Progenitor cell of endocrine pancreas (in vitro differentiated cells): ENCODE measurements at regions not wholly inside any gene's neighbourhood (a gene's known extent, or its start where the extent isn't known, plus 50 kb on each side); places are given as distances from the start of the nearest gene placed in this dataset.

Experiments
- DNase-seq: peaks from one replicate; pipeline ENCODE4 v3.0.0; 2021; ENCODE audit warnings: low spot score; ENCODE audit not compliant: unreplicated experiment
- H3K27ac Mint-ChIP-seq: 2 replicates; pipeline ENCODE4 v1.8.0; 2021; ENCODE audit warnings: mild to moderate bottlenecking, moderate library complexity, mixed read lengths
- H3K27me3 Mint-ChIP-seq: 2 replicates; pipeline ENCODE4 v1.8.0; 2021; ENCODE audit warnings: mixed read lengths
- H3K36me3 Mint-ChIP-seq: 2 replicates; pipeline ENCODE4 v1.8.0; 2022; ENCODE audit warnings: mixed read lengths; ENCODE audit not compliant: insufficient read depth
- H3K4me1 Mint-ChIP-seq: 2 replicates; pipeline ENCODE4 v1.8.0; 2021; ENCODE audit warnings: low read depth, mixed read lengths
- H3K4me3 Mint-ChIP-seq: 2 replicates; pipeline ENCODE4 v1.8.0; 2021; ENCODE audit warnings: low read depth, mild to moderate bottlenecking, moderate library complexity, mixed read lengths
- H3K9me3 Mint-ChIP-seq: 2 replicates; pipeline ENCODE4 v1.8.0; 2021; ENCODE audit warnings: low read depth, mixed read lengths
- TF ChIP-seq, protein P1 (sequence below): fragments of 200-600 bp; sonication (generic); IDR thresholded peaks from one replicate; pipeline ENCODE4 v1.5.0; 2021; ENCODE audit warnings: antibody characterized with exemption, mild to moderate bottlenecking; ENCODE audit not compliant: unreplicated experiment

DNA sequence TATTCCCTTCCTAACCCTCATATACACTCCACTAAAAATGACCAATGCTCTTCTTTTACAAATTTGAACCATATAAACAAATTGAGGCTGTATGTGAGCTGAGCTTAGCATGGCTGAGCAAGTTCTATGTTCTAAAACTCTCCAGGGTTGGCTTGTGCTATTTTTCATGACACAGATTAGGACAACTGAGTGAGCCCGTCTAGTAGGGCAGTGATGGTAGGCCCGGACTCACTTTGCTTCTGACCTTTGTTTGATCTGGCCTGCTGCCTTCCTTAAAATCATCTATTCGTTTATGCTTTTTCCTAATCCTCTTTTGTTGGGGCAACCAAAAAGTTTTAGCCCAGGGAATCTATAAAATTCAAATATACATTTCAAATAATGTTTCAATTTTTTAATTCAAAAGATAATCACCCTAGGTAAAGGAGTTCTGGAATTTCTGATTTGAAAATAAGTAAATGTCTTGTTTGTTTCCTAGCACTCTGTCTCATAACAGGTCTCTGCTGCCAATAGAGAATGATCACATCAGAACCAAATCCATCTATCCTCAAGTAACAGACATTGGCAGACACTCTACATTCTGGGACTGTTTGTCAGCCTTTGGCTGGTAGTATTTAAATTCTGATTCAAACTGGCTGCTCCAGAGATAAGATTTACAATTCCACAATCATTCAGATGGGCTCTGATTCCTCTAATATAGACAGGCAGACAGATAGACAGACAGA is 217.0 kb upstream of the TARS1 start:
- peaks cover 3% of the 10 kb centered on the region for H3K9me3 Mint-ChIP-seq
- TF ChIP-seq, protein P1, sequence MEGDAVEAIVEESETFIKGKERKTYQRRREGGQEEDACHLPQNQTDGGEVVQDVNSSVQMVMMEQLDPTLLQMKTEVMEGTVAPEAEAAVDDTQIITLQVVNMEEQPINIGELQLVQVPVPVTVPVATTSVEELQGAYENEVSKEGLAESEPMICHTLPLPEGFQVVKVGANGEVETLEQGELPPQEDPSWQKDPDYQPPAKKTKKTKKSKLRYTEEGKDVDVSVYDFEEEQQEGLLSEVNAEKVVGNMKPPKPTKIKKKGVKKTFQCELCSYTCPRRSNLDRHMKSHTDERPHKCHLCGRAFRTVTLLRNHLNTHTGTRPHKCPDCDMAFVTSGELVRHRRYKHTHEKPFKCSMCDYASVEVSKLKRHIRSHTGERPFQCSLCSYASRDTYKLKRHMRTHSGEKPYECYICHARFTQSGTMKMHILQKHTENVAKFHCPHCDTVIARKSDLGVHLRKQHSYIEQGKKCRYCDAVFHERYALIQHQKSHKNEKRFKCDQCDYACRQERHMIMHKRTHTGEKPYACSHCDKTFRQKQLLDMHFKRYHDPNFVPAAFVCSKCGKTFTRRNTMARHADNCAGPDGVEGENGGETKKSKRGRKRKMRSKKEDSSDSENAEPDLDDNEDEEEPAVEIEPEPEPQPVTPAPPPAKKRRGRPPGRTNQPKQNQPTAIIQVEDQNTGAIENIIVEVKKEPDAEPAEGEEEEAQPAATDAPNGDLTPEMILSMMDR: no peak
- H3K4me1 Mint-ChIP-seq: peaks cover 10% of the 10 kb centered on the region
- no peak for DNase-seq
- no peak overlapping the region for H3K27ac Mint-ChIP-seq
- peaks cover 3% of the 10 kb centered on the region for H3K36me3 Mint-ChIP-seq
- H3K4me3 Mint-ChIP-seq: no peak overlapping the region
- no peaks in the 10 kb centered on the region for H3K27me3 Mint-ChIP-seq

DNA sequence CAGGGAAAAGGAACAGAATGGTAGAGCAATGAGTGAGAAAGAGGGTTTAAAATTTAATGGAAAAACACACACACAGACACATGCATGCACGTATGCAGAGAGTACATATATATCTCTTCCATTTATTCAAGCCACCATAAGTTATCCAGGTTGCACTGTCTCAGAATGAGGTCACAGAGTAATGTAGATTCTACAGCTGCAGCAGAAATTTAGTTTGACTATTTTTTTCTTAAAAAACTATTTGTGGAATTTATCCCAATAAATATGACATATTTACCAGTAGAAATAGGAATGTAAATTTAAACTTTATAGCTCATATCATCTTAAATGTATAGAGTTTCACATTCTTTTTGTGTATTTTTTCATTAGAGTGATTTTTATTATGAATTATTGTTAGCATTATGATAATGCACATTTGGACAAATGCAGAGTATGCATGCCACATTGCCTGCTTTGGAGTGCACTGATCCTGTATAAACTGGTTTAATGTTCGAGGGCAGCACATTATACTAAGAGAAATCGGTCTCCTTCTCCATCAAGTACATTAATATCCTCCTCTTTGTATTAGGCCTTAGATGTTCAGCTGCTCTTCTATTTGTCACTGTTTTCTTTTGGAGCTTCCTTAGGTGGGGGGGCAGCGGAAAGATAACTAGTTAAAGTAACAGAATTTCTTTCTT is 216.3 kb upstream of the TARS1 start:
- DNase-seq: no peak
- H3K4me1 Mint-ChIP-seq: peaks cover 16% of the 10 kb centered on the region
- H3K9me3 Mint-ChIP-seq: peaks cover 3% of the 10 kb centered on the region
- peaks cover 3% of the 10 kb centered on the region for H3K36me3 Mint-ChIP-seq
- H3K4me3 Mint-ChIP-seq: no peak overlapping the region
- H3K27ac Mint-ChIP-seq: no peak overlapping the region
- no peaks in the 10 kb centered on the region for H3K27me3 Mint-ChIP-seq
- TF ChIP-seq, protein P1: no peak

DNA sequence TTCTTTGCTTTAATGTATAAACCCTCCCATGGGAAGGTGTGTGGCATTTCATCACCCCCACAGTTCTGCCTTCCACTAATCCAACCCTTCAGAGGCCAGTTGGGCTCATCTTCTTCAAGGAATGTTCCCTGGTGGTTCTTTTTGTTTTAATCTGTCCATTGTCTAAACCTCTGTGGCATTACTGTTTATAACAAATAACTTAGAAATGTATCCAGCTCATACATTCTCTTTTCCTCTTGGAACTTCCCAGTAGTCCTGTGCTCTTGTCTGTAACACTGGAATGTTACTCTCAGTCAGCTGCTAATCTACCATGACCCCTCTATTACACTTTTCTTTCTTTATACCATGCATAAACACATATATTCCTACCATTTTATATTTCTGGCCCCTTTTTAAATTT is 213.5 kb upstream of the TARS1 start:
- no peak for DNase-seq
- Mint-ChIP-seq H3K27ac (no peak overlapping the region), H3K9me3 (peaks cover 3% of the 10 kb centered on the region), H3K4me3 (no peak overlapping the region), H3K4me1 (peaks cover 33% of the 10 kb centered on the region), H3K27me3 (no peaks in the 10 kb centered on the region), H3K36me3 (peaks cover 3% of the 10 kb centered on the region)
- TF ChIP-seq, protein P1: no peak

DNA sequence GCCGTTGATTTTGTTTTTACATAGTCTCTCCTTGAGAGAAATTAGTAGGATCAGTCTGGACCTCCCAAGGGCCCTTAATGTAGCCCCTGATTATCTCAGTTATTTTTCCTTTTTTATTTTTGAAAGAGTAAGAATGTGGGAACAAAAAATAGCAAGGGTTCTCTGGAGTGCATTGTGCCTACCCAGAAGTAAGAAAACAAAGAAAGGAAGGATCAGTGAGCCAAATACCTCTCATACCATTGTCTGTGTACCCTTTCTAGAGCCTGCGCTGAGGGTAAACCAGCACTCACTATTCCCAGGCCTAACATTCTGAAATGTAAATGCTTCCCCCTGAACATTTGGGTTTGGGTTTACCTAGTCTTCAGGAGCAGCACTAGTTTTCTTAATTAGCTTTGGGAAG is 213.0 kb upstream of the TARS1 start:
- Mint-ChIP-seq H3K27me3 (no peaks in the 10 kb centered on the region), H3K4me1 (peaks cover 33% of the 10 kb centered on the region), H3K9me3 (peaks cover 3% of the 10 kb centered on the region), H3K36me3 (peaks cover 3% of the 10 kb centered on the region), H3K27ac (no peak overlapping the region), H3K4me3 (no peak overlapping the region)
- TF ChIP-seq, protein P1: no peak
- DNase-seq: no peak

DNA sequence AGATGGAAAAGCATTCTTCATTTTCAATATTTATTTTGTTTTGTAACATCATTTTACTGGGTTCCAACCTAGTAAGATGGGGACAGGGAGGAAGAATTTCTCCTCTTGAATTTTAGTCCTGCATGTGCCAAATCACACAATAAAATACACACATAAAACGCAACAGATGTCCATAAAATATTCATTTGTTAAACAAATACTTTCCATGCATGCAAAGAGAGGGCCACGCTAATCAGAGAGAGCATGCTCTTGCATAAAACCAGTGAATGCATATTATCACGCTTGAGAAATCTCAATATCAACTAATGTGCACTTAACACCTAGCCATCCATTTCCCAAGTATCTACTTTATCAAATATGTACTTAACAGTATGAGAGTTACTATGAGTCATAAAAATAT is 212.6 kb upstream of the TARS1 start:
- peaks cover 3% of the 10 kb centered on the region for H3K36me3 Mint-ChIP-seq
- H3K4me3 Mint-ChIP-seq: no peak overlapping the region
- peaks cover 3% of the 10 kb centered on the region for H3K9me3 Mint-ChIP-seq
- TF ChIP-seq, protein P1: no peak
- no peaks in the 10 kb centered on the region for H3K27me3 Mint-ChIP-seq
- DNase-seq: no peak
- H3K4me1 Mint-ChIP-seq: peaks cover 33% of the 10 kb centered on the region
- no peak overlapping the region for H3K27ac Mint-ChIP-seq
